ENCODE measurements at regions not wholly inside any gene's neighbourhood (a gene's known extent, or its start where the extent isn't known, plus 50 kb on each side); places are given as distances from the start of the nearest gene placed in this dataset.

GRCh38 chr12:110794623-110795280, 52.0 kb upstream of the CCDC63 start:
- H3K4me3 ChIP-seq (ENCODE audit: control insufficient read depth in 1 of 7, extremely low read depth in 1 of 7, insufficient read depth in 4 of 7, low read depth in 2 of 7, low read length in 6 of 7): no peak overlapping the region
- no peak overlapping the region for H3K27ac ChIP-seq (ENCODE audit: insufficient read depth in 1 of 2, low read depth in 1 of 2, low read length in 2 of 2, poor library complexity in 1 of 2, severe bottlenecking in 2 of 2)
- ChIA-PET POLR2A (no interaction called here), CTCF (no interaction called here)
- no peaks in the 10 kb centered on the region for H3K4me1 ChIP-seq (ENCODE audit: control extremely low read depth in 1 of 4, control insufficient read depth in 4 of 4, insufficient read depth in 4 of 4, low read length in 3 of 4)
- peaks cover 0 to 2% (median 0%) of the 10 kb centered on the region in 5 experiments for H3K9me3 ChIP-seq (ENCODE audit: control extremely low read depth in 1 of 5, control insufficient read depth in 4 of 5, insufficient read depth in 2 of 5, low read depth in 1 of 5, low read length in 4 of 5)
- no peaks in the 10 kb centered on the region for H3K27me3 ChIP-seq (replicated peaks in 2 of 5; ENCODE audit: control insufficient read depth in 4 of 5, insufficient read depth in 5 of 5, low read length in 4 of 5)
- 99% methylated on average over 8 of the region's 8 CpGs for WGBS (ENCODE audit: insufficient coverage)
- DNase-seq: no peak
- no peaks in the 10 kb centered on the region for H3K36me3 ChIP-seq (ENCODE audit: control insufficient read depth in 4 of 4, insufficient read depth in 4 of 4, low read length in 3 of 4)

- no peak for DNase-seq
- Histone ChIP-seq H3K36me3 (ENCODE audit: control insufficient read depth in 4 of 4, insufficient read depth in 4 of 4, low read length in 3 of 4) (no peaks in the 10 kb centered on the region), H3K4me3 (ENCODE audit: control insufficient read depth in 1 of 7, extremely low read depth in 1 of 7, insufficient read depth in 4 of 7, low read depth in 2 of 7, low read length in 6 of 7) (no peak overlapping the region), H3K27ac (ENCODE audit: insufficient read depth in 1 of 2, low read depth in 1 of 2, low read length in 2 of 2, poor library complexity in 1 of 2, severe bottlenecking in 2 of 2) (no peak overlapping the region), H3K4me1 (ENCODE audit: control extremely low read depth in 1 of 4, control insufficient read depth in 4 of 4, insufficient read depth in 4 of 4, low read length in 3 of 4) (no peaks in the 10 kb centered on the region), H3K27me3 (replicated peaks in 2 of 5; ENCODE audit: control insufficient read depth in 4 of 5, insufficient read depth in 5 of 5, low read length in 4 of 5) (no peaks in the 10 kb centered on the region), H3K9me3 (ENCODE audit: control extremely low read depth in 1 of 5, control insufficient read depth in 4 of 5, insufficient read depth in 2 of 5, low read depth in 1 of 5, low read length in 4 of 5) (peaks cover 0 to 4% (median 0%) of the 10 kb centered on the region in 5 experiments)
- ChIA-PET POLR2A (no interaction called here), CTCF (interaction anchor here (1.9 kb wide), 1 partner anchor 30 kb away, joined by 4 read pairs; no protein-coding TSS in a partner anchor)
- 98% methylated on average over 8 of the region's 8 CpGs for WGBS (ENCODE audit: insufficient coverage)
Observed at GRCh38 chr12:110796952-110797351, 49.8 kb upstream of the CCDC63 start.

All from common myeloid progenitor, CD34-positive (primary cell).